COLO829 (cell line): ENCODE measurements at regions not wholly inside any gene's neighbourhood (a gene's known extent, or its start where the extent isn't known, plus 50 kb on each side); places are given as distances from the start of the nearest gene placed in this dataset.
"Not testable (repeated sequence)": the region's sequence is repeated elsewhere in the genome, so short reads cannot be mapped to it uniquely, and the experiment has no call there.

Source experiments
- DNase-seq: peaks from one replicate; pipeline ENCODE4 v3.0.0; 2012; ENCODE audit warnings: low spot score

DNA sequence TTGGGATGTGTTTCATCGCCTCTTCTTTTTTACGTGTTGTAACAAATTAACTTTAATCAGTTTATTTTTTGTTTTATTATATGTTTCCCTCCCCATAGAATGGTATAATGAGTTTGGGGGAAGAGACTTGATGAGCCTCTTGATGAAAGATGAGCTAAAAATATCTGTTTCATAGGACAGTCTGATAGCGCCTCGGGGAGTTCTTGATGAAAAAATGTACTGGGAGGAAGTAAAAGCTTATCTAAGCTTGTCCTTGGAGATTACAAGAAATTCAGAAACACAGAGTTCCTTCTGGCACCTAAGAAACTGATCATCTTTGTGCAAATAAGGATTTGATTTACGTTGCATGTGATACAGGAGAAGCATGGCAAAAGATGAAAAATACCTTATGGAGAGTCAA, 350.2 kb upstream of the CDH8 start:
- DNase-seq: peak; percentile 10

DNA sequence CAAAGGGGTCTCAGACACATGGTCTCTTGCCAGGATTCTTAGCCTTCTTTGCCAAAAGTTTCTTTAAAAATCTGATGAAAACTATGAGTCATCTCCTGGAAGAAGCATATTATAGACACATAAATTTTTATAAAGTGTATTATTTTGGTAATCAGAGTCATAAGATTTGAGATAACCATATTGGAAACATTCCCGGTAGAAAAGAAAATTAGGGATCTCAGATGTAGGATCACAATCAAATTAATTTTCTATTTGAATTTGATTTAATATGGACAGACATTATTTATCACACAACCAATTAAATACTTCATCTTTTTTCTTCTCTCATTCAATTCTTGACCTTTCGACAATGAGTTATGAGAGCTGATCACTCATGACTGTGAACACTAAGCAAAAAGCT, 347.7 kb upstream of the CDH8 start:
- DNase-seq: no peak

DNA sequence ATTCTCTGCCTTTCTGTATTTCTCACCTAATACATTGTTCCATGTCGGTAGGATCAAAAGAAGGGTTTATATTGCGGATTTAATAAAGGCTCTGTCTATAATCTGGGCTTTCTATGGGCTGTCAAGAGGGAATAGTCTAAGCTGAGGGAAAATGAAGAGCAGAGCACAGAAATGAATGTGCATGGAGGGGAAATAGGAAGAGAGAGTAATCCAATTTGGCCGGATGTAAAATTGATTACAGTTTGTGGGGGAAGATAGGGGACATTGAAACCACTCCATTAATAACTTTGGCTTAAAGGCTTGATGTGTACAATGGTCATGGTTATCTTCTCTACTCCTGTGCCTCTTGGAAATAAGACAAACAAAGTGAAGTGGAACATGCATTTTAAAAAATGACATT, 334.2 kb upstream of the CDH8 start:
- DNase-seq: no peak

DNA sequence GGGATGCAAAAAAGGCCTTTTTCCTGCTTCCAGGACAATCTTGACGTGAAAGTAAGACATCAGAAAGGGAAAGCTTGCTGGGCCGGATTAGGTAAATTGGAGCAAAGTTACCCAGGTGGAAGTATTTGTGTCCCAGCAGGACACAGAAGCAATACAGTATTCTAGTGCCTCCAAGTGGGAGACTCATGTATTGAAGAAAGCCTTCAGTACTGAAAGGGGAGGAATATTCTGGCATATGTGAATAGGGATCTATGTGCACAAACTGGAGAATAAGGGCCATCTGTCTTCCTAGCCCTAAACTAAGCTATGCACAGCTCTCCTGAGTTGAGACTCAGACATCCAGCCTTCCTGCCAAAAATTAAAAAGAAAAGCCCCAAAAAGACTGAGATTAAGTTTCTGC, 327.3 kb upstream of the CDH8 start:
- peak; percentile 27 for DNase-seq

DNA sequence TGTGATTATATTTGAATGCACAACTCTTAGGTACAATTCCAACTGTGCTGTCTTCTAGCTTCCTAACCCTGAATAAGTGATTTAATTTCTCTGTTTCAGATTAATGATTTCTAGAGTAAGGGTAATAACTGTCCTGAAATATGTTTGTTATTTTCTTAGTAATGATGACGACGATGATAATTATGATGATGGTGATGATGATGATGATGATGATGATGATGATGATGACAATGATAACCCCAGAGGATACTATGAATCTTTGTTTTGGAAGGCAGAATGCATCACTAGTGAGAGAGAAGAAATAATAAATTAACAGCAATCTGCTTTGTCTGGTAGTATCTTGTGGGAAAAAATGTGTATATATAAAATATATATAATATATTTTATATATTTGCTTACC, 317.1 kb upstream of the CDH8 start:
- no peak for DNase-seq

DNA sequence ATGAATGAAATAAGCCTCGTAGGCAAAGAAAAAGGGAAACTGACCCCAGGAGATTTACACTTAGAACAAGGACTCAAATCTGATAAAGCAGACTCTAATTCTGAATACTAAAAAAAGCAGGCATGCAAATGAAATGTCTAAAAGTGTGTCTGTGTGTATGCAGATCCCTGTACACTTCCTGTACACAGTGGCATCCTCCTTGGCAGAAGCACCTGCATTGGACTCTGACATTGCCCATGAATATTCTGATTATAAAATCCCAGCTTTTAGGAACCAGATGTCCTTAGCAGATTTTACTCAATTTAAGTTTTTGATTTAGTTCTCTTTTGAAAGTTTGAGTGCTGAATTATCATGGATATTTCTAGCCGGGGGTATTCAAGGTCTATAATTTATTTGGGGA, 306.0 kb upstream of the CDH8 start:
- no peak for DNase-seq

DNA sequence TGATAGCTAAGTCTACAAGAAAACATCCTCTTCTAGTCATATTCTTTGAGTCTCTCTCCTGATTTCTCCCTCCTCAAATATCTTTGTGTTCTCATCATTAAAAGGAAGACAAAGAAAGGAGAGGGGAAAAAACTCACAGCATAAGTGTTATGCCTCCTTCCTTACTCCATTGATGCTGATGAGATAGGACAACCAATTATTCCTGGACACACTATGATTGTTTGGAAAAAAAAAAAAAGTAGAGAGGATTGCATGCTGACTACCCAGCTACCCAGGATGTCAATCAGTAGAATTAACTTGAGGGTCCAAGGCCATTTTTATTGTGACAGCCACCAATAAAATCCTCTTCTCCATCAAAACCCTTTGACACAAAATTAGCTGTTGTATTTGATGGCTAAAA, 299.1 kb upstream of the CDH8 start:
- DNase-seq: no peak

DNA sequence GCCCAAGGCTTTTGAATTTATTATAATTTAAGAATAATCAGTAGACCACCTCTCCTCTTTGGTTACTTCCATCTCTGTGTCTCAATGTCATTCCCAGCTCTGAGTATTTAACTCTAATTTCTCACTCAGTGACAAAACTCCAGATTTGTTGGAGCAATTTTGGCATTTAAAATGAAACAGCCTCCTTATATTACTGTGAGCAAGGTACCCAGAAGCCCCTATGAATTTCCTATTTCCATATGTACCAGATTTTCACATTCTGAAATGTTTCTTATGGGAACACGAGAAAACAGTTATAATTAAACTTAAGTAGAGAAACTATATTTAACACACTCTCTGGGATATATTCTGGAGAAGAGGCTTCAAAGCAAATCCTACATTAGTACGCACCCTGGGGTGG, 285.4 kb upstream of the CDH8 start:
- no peak for DNase-seq

DNA sequence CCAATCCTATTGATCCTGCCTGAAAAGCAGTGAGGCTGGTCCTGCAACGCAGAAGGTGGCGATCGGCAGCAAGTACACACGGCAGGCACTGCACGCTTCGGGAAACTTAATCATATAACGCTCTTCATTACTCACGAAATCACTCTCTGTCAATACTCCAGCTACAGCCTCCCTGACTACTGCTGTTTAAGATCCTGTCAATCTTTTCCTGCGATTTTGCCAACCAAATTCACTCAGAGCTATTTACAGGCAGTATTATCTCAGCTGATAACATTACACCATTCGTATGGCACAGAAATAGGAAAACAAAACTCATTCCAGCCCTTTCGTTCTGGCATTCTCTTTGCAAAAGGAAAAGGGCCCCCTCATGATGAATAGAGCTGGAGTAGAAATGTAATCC, 262.4 kb upstream of the CDH8 start:
- DNase-seq: no peak

DNA sequence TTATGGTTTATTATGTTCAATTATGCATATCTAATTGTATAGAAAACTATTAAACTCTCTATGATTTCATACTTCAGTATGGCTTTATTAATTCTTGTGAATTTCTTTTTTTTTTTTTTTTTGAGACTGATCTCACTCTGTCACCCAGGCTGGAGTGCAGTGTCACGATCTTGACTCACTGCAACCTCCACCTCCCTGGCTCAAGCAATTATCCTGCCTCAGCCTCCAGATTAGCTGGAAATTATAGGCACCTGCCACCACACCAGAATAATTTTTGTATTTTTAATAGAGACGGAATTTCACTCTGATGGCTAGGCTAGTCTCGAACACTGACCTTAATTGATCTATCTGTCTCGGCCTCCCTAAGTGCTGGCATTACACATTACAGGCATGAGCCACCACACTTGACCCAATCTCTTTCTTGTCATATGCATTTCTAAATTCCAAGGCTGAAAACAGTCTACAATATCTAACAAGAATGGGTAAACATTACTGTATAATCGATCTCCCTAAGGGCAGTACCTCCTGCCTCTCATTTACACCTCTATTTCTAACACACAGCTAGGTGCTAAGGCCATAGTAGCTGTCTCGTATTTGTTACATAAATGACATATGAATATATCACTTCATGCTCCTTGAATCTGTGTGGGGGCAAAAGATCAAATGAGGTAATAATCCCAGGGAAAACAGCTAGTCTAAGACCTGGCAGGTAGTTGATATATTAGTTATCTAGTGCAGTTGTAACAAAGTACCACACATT, 258.2 kb upstream of the CDH8 start:
- DNase-seq: no peak

DNA sequence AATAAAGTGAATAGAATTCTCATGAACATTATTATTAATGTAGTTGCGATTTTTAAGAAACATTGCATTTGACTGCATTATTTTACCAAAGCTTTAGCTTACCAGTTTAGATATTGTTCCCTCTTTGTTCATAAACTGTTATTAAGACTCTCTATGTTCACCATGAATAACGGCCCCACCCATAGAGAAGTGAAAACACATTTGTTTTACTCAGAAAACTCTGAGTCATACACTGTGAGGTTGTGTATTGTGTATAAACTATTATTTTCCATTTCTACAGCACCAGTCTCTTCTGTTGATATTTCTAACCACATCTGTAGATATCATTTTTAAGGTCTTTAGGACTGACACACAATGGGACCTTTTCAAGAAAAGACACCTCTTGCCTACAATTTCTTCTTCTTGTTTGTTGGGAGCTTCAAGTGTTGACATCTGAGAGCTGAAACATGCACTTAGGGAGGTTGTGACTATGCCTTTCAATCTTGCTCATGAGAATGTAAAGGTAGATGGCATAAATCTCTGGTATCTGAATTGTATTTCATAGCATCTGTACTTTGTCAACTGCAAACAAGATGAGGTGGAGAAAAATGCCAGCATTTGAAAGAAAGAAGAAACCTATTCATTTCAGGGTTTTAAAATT, 252.9 kb upstream of the CDH8 start:
- DNase-seq: no peak

DNA sequence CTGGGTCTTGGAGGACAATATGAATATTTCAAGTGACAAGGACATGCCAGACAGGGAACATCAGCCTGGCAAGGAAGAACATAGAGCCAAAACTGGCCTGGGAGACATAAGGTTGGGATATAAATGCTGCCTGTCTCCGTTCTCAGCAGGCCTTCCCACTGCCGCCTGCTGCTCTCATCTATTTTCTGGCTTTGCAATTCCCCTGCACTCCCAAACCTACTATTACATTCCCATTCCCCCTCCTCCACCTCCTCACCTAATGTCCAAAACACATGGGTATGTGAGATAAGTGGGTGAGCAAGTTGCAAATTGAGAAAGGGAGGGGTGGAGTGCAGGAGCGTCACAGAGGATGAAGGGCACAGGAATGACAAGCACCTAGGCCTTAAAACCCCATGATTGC, 244.3 kb upstream of the CDH8 start:
- DNase-seq: no peak

DNA sequence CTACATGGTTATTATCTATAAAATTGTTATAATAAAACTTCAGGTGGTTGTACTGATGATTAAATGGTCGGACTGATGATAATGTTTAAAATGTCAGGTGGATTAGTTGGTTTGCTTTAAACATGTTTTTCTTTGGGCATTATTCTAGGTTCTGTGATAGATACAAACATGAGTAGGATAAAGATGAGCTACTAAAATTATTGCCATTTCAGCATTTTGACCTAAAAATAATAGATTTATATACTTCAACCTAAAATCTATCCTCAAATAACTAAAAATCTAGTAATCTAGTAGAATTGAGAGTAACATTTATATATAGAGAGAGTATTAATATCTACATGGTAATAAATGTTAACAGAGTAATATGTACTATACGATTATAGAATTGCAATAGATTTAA, 241.7 kb upstream of the CDH8 start:
- no peak for DNase-seq

DNA sequence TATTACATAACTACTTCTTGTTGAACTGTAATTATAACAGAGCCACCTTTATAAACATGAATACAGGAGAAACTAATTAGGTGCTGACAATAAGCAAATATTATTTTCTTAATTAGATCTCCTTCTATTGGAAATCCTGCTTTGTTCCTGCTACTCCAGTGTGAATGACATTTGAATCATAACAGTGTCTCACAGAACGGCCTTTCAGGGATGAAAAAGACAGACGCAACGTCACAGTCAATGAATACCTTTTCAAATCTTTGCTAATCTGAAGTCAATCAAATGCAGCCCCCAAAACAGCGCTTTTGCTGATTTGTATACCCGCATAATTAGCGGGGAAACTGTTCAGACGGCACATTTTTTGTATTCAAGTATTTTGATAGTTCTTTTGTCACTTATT, 240.4 kb upstream of the CDH8 start:
- DNase-seq: no peak

DNA sequence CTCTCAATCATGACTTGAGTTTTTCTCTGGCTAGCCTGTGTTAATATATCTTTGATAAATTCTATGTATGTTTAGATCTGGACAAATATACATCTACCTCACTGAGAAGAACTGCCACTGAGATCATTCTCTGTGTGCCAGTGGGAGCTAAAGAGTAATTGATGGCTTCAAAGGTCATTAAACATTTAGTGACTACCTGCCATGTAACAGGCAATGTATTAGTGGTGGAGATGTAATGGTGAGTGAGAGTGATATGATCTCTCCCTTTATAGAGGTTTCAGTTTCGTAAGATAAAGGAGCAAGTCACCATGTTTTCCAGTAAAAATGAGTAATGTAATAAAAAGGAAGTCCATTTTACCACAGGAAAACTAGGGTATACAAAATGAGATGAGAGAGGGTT, 235.8 kb upstream of the CDH8 start:
- no peak for DNase-seq

DNA sequence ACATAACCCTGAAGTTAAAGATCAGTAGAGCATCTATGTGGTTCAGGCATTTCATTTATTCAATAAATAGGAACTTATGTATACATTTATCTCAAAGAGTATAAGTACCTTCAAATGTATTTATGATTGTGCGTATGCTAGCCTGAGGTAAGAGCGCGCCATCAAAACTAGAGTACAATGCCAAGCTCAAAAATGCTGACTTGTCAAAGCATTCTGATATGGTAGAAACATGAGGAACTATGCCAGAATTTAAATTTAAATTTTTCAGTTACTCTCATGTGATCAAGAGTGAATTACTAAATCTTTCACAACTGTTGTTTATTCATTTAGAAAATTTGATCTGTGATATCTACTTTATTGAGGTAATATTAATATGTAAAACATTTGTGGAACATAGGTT, 225.5 kb upstream of the CDH8 start:
- DNase-seq: no peak

DNA sequence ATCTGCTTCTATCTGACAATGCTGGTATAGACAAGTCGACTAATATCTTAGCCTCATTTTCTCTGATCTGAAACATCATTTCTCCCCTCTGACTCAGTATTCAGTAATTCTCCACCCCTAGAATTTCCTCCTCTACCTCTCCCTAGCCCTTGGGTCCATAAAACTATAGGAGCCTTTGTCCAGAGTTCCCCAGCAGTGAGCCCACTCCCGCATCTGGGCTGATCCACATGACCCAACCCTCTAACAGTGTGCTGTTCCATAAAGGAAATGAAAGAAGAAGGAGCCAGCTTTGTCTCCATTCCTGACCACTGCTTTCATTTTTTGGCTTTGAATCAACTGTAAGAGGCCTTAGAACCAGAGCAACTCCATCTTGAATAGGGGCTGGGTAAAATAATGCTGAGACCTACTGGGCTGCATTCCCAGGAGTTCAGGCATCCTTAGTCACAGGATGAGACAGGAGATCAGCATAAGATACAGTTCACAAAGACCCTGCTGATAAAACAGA, 222.7 kb upstream of the CDH8 start:
- DNase-seq: not testable (repeated sequence)

DNA sequence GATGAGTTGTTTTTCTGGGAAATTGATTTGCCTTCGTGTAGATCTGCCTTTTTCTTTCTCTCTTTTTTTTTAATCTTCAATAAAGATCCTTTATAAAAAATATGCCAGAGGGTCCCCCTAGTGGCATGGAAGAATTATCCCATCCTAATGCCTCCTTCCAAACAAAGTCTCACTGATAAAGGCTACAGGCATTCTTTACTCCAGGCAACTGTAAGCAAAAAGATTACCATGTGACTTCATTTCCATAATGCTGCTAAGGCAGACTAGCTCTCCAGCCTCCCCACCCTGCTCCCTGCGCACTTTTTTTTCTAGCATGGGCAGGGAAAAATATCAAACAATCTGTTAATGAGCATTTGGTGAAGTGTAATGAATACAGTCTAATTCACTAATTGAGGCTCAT, 220.2 kb upstream of the CDH8 start:
- DNase-seq: peak; percentile 66

DNA sequence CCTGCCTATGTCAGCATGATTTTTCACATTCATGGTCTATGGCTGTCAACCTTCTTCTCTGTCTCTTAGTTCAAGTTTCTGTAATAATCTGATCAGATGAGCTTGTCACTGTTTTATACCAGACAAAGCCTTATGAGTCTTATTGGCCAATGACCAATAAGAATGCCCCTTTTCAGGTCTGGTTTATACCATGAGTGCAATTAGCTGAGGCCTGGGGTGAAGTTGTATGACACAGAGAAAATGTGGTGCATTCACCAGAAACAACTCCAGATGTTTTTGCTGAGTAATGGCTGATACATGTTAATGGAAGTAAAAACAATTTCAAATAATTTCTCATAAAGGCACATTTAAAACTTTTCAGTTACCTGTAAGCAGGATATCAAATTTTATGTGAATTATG, 218.6 kb upstream of the CDH8 start:
- DNase-seq: no peak

DNA sequence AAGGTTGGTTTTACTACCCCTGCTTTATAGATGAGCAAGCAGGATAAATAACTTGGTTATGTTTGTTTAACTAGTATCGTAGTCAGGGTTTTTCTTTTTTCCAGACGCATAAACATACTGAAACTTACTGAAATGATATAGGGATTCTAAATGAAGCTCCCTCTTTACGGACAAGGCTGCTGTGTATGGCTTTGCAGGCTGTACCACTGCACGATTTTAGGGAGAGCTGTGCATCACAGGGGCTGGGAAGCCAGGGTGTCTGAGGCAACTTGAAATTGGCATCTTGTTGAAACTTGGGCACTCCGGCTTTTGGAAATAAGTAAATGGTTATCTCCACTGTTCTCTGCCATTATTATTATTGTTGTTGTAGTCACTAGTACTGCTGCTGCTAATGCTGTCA, 218.1 kb upstream of the CDH8 start:
- DNase-seq: no peak

DNA sequence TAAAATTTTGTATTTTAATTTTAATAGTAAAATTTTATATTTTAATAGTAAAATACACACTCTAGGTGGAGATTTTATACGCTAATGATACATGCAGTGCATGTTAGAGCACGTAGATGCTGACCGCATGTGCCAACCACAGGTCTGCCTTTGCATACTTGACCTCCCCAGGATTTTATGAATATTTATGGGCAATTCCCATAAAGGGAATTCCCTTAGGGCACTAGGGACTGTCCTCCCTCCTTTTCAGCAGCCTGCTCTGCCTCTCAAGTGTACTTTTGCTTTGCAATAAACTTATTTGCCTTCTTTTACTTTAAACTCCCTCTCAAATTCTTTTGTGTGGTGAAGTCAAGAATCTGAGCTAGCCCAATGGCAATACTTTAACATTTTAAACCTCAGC, 217.7 kb upstream of the CDH8 start:
- DNase-seq: no peak

DNA sequence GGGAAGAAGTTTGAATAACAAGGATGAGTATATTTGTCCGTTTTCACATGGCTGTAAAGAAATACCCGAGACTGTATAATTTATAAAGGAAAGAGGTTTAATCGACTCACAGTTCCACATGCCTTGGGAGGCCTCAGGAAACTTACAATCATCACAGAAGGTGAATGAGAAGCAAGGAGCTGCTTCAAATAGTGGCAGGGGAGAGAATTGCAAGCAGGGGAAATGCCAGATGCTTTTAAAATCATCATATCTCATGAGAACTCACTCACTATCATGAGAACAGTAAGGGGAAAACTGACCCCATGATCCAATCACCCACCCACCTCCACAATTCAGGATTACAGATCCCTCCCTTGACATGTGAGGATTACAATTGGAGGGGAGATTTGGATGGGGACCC, 212.8 kb upstream of the CDH8 start:
- no peak for DNase-seq

DNA sequence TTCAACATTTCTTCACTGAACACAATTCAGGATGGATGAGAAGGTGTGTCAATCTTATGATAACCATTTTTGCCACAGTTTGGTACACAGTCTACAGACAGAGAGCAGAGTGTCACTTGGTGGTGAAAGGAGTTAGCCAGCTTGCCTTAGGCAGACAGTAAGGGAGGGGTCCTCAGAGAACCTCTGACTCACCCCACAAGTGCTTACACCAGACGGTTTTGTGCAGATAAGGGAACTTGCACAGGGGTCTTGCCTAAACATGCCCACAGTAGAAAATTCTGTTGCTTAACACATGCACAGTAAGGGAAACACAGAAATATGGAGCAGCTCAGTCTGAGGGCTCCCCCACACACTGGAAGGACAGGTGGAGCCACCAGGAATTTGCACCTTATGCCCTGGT, 204.5 kb upstream of the CDH8 start:
- no peak for DNase-seq

DNA sequence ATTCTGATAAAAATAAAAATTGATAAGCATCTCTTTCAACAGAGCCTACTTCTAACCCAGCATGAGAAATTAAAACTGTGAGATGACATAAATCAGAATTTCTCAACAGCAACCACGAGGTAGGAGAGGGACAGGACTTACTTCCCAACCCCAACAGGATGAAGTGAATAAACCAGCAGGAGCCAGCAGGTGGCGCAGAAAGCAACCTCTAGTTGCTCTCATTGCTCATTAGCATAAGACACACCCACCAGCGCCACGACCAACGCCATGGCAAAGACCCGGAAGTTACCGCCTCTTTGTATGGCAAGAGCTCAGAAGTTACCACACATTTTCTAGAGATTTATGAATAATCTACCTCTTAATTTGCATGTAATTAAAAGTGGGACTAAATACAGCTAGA, 189.4 kb upstream of the CDH8 start:
- peak; percentile 38 for DNase-seq
